Hematopoietic multipotent progenitor cell treated with erythropoietin and hydrocortisone succinate and interleukin-3 and kit ligand, for 4 days (in vitro differentiated cells): ENCODE measurements at regions not wholly inside any gene's neighbourhood (a gene's known extent, or its start where the extent isn't known, plus 50 kb on each side); places are given as distances from the start of the nearest gene placed in this dataset.
A peak's percentile ranks its signal among the peaks of the same experiment; 100 is the strongest.

Source experiments
- DNase-seq: peaks from one replicate; pipeline ENCODE4 v3.0.0-alpha.2; 2015

DNA sequence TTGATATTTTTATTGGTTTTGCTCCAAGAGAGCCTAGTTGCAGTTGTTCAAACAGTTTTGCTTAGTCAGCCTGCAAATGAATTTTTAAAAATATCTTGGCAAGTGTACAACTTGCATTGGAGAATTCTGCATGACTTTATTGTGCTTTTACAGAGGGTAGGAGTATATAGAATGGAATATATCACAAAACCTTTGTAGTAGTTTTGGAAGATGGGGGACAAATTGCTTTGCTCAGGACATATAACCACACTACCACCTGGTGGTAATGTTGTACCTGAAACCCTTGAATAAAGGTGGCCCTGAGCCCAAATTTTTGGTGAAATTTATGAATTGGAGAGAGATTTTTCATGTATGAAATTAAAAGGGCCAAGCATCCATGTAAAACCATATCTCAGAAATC lies 645.2 kb downstream of the MED13L start:
- no peak for DNase-seq

- DNase-seq = no peak
These were observed 647.4 kb downstream of the MED13L start for GRCh38 chr12:115630136-115630535.

- DNase-seq = no peak
These were observed 651.3 kb downstream of the MED13L start for GRCh38 chr12:115626210-115626609.

GRCh38 chr12:115623764-115624334 lies 653.6 kb downstream of the MED13L start:
- DNase-seq = no peak

DNA sequence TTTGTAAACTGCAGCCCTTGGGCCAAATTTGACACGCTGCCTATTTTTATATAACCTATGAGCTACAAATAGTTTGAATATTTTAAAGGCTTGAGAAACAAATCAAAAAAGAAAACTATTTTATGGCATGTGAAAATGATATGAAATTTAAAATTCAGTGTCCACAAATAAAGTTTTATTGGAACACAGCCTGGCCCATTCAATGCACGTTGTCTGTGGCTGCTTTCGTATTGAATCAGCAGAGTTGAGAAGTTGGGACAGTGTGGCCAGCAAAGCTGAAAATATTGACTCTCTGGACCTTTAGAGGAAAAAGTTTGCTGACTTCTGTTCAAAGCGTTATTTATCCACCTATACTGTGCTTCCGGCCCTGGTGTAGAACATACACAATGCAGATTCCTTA lies 654.2 kb downstream of the MED13L start:
- no peak for DNase-seq

GRCh38 chr12:115620816-115621215 lies 656.7 kb downstream of the MED13L start:
- DNase-seq = no peak

DNA sequence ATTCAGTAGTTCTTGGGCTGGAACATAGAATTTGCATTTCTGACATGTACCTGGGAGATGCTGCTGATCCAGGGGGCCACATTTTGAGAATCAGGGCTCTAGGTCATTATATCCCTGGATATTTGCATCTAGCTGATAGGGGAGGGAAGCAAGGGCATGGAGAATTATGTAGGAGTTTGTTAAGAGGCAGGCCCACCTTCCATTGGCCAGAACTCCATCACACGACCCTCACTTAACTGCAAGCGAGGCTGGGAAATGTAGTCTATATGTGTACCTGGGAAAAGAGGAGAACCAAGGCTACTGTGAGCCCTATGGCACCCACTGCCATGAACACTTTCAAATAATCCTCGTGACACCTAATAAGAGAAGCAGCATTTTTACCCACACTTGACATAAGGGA lies 657.6 kb downstream of the MED13L start:
- no peak for DNase-seq

GRCh38 chr12:115619061-115619460 lies 658.4 kb downstream of the MED13L start:
- DNase-seq = no peak

DNA sequence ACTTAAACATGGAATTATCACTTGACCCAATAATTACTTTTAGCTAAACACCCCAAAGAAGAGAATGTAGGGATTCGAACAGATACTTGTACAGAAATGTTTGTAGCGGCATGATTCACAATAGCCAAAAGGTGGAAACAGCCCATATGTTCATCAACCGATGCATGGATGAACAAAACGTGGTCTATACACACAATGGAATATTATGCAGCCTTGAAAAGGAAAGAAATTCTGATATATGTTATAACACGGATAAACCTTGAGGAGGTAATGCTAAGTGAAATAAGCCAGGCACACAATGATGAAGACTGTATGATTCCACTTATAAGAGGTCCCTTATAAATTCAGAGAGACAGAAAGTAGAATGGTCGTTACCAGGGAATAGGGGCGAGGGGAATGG lies 659.4 kb downstream of the MED13L start:
- no peak for DNase-seq

DNA sequence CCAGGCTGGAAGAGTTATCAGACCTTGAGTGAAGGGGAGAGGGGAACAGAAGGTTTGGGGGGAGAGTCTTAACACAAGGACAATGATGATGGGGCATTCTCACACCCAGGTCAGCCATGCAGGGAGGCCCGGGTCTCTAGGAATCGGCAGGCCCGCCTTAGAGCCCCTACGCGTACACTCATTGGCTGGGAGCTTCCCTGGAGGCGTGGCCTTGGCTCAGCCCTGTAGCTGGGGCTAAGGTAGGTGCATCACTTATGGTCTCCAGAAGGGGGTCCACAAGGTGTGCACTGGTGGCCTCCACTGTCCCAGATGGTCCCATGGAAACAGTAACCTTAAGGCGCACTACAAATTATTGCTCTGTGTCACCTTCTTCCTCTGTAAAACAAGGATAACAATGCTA lies 660.1 kb downstream of the MED13L start:
- no peak for DNase-seq

DNA sequence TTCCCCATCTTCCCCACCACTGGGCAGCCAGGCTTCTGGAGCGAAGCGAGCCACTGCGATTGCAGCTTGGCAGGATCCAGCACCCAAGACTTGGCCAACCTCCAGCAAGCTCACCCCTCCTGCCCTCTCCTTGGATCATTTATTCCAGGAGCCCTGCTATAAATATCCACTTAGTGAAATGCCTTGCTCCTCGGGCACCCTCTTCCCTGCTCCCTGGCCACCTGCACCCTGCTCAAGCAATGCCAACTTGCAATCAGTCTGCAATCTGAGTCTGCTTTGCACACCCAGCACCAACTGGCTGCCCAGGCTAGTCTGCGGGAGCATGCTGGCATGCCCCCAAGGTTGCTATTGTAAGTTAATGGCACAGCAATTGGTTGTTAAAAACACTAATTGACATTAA lies 666.0 kb downstream of the MED13L start:
- no peak for DNase-seq

DNA sequence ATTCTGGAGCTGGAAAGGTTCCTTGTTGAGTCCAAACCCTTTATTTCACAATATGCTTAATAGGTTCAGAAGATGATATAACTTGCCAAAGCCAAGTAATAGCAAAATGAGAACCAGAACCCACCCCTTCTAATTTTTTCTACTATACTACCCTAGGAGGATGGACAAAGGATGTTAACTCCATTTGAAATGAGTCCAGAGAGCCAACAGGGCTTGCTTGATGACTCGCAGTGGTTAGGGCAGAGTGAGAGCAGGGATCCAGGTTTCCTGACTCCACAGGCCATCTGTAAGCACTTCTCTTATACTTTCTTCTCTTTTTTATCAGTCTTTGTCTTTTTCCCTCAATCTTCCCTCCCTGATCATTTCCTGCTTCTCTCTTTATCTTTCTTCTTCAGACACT lies 668.1 kb downstream of the MED13L start:
- DNase-seq = no peak

- DNase-seq = no peak
These were observed 671.5 kb downstream of the MED13L start for GRCh38 chr12:115606040-115606439.

DNA sequence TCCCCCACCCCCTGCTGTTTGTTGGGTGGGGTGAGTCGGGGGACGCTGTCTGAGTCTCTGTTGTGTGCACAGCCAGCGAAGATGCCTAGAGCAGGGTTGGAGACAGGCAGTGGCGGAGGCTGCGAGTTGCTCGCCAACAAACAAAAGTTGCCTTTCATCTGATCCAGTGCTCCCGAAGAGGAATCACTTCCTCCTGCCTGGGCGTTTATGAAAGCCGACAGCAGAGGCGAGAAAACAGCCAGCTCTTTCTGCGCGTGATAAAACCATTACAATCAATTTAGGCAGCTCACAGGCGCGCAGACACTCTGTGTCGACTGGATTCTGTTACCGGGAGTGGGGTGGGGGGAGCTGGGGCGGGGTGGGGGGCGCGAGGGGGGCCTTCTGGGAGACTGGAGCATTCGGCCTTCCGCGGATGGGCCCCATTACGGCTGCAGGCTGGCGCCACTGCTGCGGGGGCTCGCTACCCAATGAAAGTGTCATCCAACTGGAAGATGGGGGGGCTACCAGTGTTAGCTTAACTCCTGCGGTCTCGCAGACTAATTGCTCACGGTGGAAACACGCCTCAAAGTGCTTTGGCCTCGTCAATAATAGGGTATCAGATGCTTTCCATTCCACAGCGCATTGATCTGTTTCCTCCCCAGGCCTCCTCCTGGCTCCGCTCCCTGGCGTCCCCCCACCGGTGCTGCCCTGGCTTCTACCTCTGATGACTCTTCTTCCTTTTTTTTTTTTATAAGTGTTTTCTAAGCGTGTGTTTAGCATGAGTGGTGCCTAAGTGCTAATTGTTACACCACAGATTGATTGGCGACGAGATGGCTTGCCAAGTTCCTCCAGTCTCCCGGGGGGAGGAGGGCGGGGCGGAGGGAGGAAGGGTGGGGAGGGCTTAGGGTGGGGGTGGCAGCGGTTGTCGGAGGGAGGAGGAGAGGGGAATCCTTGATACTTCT lies 678.4 kb downstream of the MED13L start:
- no peak for DNase-seq

DNA sequence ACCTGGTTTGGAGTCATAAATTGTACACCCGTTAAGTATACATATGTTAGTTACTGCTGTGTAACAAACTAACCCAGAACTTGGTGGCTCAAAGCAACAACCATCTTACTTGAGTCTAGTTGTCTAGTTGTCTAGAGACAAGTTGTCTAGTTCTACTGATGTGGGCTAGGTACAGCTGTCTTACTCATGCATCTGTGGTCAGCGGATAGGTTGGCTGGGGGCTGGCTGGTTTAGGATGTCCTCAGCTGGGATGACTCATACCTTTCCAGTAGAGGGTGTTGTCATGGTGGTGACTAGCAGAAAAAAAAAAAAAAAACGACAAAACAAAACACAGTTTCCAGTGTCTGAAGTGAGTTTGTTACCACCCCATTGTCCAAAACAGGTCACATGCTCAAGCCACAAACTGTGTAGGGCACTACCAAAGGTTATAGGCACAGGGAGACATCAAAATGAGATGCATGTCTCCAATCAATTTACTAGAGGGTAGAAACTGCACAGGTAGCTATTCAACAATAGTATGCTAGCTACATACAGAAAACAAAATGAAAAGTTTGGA lies 680.3 kb downstream of the MED13L start:
- DNase-seq = no peak

GRCh38 chr12:115588131-115588530 lies 689.4 kb downstream of the MED13L start:
- DNase-seq = no peak

DNA sequence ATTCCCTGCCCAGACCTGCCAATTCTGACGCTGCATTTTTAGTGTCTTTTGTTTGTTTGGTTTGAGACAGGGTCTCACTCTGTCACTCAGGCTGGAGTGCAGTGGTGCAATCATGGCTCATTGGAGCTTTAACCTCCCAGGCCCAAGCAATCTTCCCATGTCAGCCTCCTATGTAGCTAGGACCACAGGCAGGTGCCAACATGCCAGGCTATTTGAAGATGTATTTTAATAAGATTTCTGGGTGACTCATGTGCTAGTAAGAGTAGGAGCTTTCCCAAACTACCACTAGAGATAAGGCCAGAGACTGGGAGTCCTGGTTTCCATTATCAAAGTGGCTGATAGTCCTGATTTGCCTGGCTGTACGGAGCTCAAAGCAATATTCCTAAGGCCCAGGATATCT lies 693.3 kb downstream of the MED13L start:
- DNase-seq = no peak

- no peak for DNase-seq
These were observed 693.9 kb downstream of the MED13L start for GRCh38 chr12:115583591-115583990.

DNA sequence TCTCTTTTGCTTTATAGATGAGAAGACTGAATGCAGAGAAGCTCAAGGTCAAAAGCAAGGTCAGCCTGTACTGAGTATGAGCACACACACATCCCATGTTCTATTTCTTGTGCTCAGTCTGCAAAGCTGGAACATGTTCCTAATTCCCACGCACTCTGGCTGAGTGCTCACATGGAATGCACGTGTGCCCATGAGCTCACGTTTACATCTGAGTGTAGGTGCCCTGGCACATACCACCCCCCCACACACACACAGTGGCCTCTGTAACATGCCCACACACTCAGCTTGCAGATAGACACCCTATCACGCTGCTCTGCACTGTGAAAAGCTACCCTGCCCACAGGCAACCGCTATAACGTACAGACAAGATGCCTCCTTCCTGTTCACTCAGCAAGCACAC lies 700.1 kb downstream of the MED13L start:
- DNase-seq = no peak

DNA sequence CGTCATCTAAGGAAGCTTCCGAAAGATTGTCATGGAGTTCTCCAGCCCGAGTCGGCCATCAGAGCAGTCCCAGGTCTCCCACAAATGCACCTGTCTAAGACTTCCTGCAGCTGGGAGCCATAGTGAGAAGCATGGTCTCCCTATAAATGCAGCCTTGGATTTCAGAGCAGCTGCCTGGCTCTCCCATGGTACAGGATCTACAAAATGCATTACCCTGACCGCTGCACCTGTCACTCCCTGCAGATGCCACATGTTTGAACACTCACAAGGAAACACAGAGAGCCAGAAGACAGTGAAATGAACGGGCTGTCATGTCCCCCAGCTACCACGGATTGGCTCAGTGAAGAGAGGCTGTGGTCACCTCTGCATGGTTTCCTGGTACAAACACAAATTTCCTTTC lies 702.7 kb downstream of the MED13L start:
- no peak for DNase-seq

- peak; percentile 1 for DNase-seq
These were observed 705.1 kb downstream of the MED13L start for GRCh38 chr12:115572440-115572839.

GRCh38 chr12:115571446-115571845 lies 706.0 kb downstream of the MED13L start:
- no peak for DNase-seq

DNA sequence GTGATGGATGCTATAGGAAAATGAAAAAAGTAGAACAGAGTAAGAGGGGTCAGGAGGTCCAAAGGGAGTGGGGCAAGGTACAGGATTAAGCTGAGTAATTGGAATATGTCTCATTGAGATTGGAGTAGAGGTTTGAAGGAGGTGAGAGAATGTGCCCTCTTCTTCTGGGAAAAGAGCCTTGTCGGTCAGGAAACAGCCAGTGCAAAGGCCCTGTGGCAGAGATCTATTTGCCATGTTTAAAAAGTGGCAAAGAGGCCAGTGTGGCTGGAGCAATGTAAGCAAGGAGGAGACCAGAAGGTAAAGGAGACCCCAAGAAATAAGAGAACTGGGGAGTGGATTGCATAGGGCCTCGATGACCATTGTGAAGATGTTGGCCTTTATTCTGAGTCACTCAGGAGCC lies 706.5 kb downstream of the MED13L start:
- DNase-seq = no peak

GRCh38 chr12:115570069-115570777 lies 707.3 kb downstream of the MED13L start:
- DNase-seq = no peak
